Activated CD4-positive, alpha-beta T cell treated with anti-CD3 and anti-CD28 coated beads, Interleukin-2, Interleukin-4, amounts not matched to agents 100 ng/mL and 50 ng/mL, durations not matched to agents 16 hours and 8 hours (primary cell): ENCODE measurements at regions not wholly inside any gene's neighbourhood (a gene's known extent, or its start where the extent isn't known, plus 50 kb on each side); places are given as distances from the start of the nearest gene placed in this dataset.
"Not testable (repeated sequence)": the region's sequence is repeated elsewhere in the genome, so short reads cannot be mapped to it uniquely, and the experiment has no call there.

Source experiments
- DNase-seq: peaks from one replicate; pipeline ENCODE4 v3.0.0-alpha.2; 2020; ENCODE audit warnings: low spot score

DNA sequence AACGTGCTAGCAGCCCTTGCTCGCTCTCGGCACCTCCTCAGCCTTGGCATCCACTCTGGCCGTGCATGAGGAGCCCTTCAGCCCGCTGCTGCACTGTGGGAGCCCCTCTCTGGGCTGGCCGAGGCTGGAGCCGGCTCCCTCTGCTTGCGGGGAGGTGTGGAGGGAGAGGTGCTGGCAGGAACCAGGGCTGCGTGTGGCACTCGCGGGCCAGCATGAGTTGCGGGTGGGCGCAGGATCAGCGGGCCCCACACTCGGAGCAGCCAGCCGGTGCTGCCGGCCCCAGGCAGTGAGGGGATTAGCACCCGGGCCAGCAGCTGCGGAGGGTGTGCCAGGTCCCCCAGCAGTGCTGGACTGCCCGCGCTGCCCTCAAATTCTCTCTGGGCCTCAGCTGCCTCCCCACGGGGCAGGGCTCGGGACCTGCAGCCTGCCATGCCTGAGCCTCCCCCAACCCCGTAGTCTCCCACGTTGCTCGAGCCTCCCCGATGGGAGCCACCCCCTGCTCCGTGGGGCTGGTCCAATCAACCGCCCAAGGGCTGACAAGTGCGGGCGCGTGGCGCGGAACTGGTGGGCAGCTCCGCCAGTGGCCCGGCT lies 1743.4 kb upstream of the CELF4 start:
- not testable (repeated sequence) for DNase-seq

DNA sequence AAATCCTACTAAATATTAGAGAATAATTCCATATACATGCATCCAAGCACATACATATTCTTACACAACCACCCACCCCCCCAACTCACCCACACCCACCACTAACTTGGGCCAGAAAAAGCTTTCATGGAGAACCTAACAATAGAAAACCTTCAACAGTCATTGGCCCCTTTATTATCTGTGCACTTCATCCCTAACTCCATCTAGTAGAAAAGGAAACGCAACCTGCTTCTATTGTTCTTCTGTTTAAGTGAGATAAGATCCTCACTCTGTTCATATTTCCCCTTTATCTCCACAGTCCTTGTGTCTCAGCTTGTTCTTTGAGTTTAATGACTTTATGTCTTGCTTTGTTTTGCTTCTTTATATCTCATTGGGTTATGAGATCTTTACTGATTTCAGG lies 1740.2 kb upstream of the CELF4 start:
- no peak for DNase-seq

- no peak for DNase-seq
Measured at GRCh38 chr18:39302481-39302880, 1736.9 kb upstream of the CELF4 start.

DNA sequence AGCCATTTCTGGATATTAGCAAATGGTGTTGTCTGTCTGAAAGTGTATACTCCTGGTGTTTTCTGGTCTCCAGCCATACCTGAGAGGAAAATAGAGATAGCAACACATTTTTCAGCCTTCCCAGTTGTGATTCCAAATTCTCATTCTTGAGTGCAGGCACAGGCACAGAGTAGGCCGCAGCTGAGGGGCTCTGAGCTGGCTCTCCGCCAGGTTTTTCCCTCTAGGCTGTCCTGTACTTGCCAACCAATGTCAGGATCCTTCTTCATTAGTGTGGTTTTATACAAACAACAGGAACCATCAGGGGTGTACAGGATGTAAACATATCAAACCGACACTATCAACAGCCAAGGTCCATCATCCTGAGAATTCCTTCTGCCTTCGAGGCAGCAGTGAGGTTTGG lies 1733.6 kb upstream of the CELF4 start:
- no peak for DNase-seq

DNA sequence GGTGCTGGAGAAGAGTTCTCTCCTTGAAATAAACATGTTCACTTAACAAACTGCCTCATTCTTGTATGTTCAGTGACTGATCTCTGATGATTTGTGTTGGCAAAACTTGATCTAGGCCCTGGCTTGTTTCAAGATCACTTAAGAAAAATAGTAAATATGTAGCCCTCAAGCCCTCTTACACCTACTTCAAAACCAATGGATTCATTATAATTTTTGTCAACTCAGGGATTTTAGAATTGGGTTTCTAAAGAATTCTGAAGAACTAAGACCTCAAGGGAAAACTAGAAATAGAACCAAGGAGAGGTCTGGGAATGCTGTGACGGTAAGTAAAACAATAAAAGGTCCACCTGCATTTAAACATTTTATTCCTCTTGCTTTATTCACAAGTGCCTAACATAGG lies 1731.6 kb upstream of the CELF4 start:
- no peak for DNase-seq

DNA sequence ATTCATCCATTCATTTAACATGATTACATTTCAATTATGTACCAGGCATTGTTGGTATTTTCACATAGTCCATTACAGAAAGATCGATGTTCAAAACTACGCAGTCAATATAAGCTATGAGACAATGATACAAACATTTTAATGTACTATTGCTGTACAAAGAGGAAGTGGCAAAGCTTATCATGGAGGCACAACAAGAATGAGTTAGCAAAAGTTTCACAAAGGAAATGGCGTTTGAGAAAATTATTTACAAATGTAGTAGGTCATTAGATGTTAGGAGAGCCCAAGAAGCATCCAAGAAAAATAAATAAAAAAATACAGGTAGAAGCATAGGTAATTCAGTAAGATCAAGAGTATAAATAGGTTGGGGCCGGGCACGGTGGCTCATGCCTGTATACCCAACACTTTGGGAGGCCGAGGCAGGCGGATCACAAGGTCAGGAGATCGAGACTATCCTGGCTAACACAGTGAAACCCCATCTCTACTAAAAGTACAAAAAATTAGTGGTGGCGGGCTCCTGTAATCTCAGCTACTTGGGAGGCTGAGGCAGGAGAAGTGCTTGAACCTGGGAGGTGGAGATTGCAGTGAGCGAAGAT lies 1730.8 kb upstream of the CELF4 start:
- DNase-seq = no peak

- DNase-seq = no peak
Measured at GRCh38 chr18:39276764-39277163, 1711.2 kb upstream of the CELF4 start.

DNA sequence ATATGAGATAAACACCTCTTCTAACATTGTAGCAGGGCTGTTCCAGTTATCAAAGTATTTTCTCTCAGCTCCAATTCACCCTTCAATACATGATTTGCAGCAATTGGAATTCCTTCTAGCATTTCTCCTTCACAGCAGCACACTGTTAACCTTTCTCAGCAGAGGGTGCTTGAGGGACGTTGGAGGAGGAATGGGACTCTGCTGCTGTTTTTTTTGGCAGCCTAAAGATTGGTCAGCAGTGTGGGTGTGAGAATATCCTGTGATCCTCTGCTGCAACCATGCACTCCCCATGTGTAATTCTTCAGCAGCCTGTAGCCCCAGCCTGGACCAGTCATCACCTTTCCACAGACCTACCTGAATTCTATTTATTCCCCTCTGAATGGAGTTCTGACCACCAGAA lies 1708.9 kb upstream of the CELF4 start:
- no peak for DNase-seq

GRCh38 chr18:39272230-39272629 lies 1706.6 kb upstream of the CELF4 start:
- no peak for DNase-seq

GRCh38 chr18:39271654-39272053 lies 1706.1 kb upstream of the CELF4 start:
- no peak for DNase-seq

DNA sequence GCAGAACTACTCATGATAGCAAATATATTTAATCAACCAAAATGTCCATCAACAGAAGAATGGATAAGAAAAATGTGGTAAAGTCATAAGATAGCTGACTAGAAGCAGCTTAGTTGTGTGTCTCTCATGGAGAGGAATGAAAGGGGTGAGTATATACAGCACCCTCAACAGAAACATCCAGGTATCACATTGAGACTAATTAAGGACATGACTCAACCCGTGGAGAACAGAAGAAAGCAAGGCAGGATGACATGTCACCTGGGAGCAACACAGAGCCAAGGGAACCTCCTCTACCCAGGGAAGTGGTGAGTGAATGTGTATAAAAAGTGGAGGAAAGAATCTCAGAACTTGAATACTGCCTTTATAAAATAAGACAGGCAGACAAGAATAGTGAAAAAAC lies 1695.0 kb upstream of the CELF4 start:
- DNase-seq = no peak

GRCh38 chr18:39259736-39260135 lies 1694.1 kb upstream of the CELF4 start:
- no peak for DNase-seq

- DNase-seq = no peak
Measured at GRCh38 chr18:39244242-39244641, 1678.6 kb upstream of the CELF4 start.

DNA sequence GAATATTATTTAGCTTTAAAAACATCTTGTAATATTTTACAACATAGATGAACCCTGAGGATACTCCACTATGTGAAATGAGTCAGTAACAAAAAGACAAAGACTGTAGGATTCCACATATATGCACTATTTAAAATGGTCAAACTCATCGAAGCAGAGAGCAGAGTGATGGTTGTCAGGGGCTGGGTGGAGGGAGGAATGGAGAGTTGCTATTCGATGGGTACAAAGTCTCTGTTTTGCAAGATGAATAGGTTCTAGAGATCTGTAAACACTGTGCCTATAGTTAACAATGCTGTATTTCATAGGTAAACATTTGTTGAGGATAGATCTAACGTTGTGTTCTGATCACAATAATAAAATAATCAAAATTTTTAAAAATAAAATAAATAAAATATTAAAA lies 1675.9 kb upstream of the CELF4 start:
- DNase-seq = no peak

GRCh38 chr18:39238981-39239660 lies 1673.5 kb upstream of the CELF4 start:
- no peak for DNase-seq

DNA sequence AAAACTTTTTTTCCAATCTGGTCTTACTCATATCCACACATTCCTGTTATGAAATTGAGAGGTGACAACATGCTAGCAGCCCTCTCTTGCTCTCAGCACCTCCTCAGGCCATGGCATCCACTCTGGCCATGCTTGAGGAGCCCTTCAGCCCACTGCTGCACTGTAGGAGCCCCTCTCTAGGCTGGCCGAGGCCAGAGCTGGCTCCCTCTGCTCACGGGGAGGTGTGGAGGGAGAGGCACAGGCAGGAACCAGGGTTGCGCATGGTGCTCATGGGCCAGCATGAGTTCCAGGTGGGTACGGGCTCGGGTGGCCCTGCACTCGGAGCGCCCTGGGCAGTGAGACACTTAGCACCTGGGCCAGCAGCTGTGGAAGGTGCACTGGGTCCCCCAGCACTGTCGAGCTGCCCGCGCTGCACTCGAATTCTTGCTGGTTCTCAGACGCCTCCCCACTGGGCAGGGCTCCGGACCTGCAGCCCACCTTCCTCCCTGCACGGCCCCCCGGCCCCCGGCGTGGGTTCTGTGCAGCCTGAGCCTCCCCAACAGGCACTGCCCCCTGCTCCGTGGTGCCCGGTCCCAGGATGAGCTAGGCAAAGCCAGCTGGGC lies 1669.6 kb upstream of the CELF4 start:
- DNase-seq = no peak

DNA sequence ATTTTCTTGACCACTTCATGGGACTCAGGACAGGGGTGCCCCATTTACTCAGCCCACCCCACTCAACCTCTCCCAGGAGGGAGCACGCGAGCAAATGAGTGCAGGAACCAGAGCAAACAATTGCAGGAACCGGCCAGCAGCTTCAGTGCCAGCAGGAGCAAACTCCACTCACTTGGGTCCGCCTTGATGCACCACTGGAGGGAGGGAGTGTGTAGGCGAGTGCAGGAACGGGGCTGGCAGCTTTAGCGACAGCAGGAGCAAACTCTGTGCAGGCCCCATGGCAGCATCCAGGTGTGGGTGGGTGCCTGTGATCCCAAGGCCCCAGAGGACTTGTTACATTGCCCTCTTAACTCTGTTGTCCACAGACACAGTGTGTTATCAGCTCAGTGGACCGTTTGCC lies 1667.3 kb upstream of the CELF4 start:
- DNase-seq = no peak

DNA sequence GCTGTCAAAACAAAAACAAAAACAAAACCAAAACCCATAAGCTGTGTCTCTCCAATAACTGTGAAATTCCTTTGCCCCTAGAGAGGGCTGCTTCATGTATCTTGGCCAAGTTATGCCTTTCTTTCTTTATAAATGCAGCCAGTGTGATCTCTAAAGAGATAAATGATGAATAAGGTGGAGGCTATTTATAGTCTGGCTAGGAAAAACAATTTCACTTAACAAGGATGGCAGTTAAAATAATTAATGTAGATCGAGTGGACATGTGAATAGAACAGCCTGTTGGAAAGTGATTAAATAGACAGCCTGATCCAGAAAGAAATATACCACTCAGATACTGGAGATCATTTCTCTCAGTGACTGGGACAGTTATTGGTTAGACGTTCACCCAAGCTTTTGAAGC lies 1666.9 kb upstream of the CELF4 start:
- DNase-seq = no peak

- DNase-seq = no peak
Measured at GRCh38 chr18:39230086-39230803, 1664.6 kb upstream of the CELF4 start.

- DNase-seq = not testable (repeated sequence)
Measured at GRCh38 chr18:39227769-39228168, 1662.2 kb upstream of the CELF4 start.

GRCh38 chr18:39225373-39225772 lies 1659.8 kb upstream of the CELF4 start:
- DNase-seq = no peak

GRCh38 chr18:39223283-39223682 lies 1657.7 kb upstream of the CELF4 start:
- DNase-seq = no peak

DNA sequence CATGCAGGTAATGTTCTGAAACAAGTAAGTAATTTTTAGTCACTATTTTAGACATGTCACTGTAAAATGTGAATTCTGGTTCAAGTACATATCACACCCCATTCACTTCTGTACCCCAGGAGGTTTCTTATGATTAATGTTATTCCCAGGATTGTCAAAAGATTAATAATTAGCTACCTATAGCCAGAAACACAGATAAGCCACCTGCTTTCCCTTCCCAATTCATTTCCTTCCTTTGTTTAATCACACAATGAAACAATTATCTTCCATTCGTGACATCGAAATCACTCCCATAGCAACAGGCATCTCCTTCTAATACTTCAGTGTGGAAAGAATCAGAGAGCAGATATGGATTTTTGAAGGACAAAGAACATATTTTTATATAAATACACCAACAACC lies 1650.3 kb upstream of the CELF4 start:
- no peak for DNase-seq
